ENCODE measurements at regions not wholly inside any gene's neighbourhood (a gene's known extent, or its start where the extent isn't known, plus 50 kb on each side); places are given as distances from the start of the nearest gene placed in this dataset.
"Not testable (repeated sequence)": the region's sequence is repeated elsewhere in the genome, so short reads cannot be mapped to it uniquely, and the experiment has no call there.

- DNase-seq (ENCODE audit: low read depth in 2 of 2), result not testable (repeated sequence)
Observed at GRCh38 chr9:74424488-74424887, 72.6 kb upstream of the RORB start.

- DNase-seq (ENCODE audit: low read depth in 2 of 2), result no peak
Observed at GRCh38 chr9:74431467-74431866, 65.7 kb upstream of the RORB start.

- no peak for DNase-seq (ENCODE audit: low read depth in 2 of 2)
Observed at GRCh38 chr9:74443036-74443750, 53.9 kb upstream of the RORB start.

GRCh38 chr9:74444369-74444768, 52.8 kb upstream of the RORB start:
- DNase-seq (ENCODE audit: low read depth in 2 of 2), result no peak
